GM18861 (cell line): ENCODE measurements at regions not wholly inside any gene's neighbourhood (a gene's known extent, or its start where the extent isn't known, plus 50 kb on each side); places are given as distances from the start of the nearest gene placed in this dataset.

Experiments used
- ATAC-seq: cut with Tn5 transposase; IDR thresholded peaks from one replicate; pipeline ENCODE4 v1.9.1; 2021; ENCODE audit not compliant: unreplicated experiment

DNA sequence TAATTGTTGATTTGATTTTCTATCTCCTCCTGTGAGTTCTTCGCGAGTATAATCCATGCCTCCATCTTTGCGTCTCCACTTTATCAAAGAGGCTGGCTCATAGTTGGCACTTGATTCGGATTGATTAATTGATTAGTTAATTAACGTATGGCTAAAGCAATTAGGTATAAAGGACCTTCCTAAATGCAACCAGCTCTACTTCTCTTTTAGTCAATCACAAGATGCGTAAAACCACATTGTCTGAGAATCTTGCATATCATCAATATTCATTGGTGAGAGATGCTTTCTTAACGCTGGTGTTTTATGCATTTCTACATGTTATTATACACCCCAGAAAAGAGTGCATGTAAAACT lies 56.4 kb upstream of the NR2F2 start:
- ATAC-seq, result no peak

GRCh38 chr15:96274698-96275097 lies 55.8 kb upstream of the NR2F2 start:
- ATAC-seq, result no peak

GRCh38 chr15:96276438-96277210 lies 53.9 kb upstream of the NR2F2 start:
- no peak for ATAC-seq
